Superior temporal gyrus (tissue), 1 donor: ENCODE measurements at regions not wholly inside any gene's neighbourhood (a gene's known extent, or its start where the extent isn't known, plus 50 kb on each side); places are given as distances from the start of the nearest gene placed in this dataset.

Experiments used
- DNase-seq: peaks from one replicate; pipeline ENCODE4 v3.0.0-alpha.2; 2016; ENCODE audit errors: extremely low spot score

- no peak for DNase-seq
Observed at GRCh38 chr10:33126742-33127141, 168.7 kb upstream of the ITGB1 start.

- no peak for DNase-seq
Observed at GRCh38 chr10:33125522-33126517, 167.8 kb upstream of the ITGB1 start.

GRCh38 chr10:33125111-33125510 lies 167.1 kb upstream of the ITGB1 start:
- DNase-seq: no peak

DNA sequence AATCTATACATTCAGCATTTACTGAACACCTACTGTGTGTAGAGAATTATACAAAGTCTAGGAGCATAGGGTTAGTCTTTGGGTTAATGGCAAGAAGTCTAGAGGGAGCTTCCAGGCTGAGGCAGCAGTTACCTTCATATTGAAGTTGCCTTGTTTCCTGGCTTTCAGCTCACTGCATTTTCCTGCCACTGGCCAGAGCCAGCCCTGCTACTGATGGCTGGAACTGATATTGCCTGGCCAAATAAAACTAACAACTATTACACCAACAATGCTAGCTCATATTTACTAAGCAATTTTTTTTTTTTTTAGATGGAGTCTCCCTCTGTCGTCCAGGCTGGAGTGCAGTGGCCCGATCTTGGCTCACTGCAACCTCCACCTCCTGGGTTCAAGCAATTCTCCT lies 165.7 kb upstream of the ITGB1 start:
- no peak for DNase-seq

GRCh38 chr10:33122014-33122809 lies 164.2 kb upstream of the ITGB1 start:
- no peak for DNase-seq

DNA sequence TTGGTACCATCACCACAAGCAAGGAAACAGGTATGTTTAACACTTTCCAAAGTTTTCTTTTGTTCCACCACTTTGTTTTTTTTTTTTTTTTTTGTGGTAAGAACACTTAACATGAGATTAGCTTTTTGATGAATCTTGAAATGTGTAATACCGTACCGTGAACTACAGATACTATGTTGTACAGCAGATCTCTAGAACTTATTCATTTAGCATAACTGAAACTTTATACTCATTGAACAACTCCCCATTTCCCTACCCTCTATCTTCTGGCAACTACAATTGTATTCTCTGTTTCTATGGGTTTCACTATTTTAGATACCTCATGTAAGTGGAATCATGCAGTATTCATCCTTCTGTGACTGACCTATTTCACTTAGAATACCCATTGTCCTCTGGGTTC lies 162.7 kb upstream of the ITGB1 start:
- no peak for DNase-seq

- no peak for DNase-seq
Observed at GRCh38 chr10:33120275-33120674, 162.2 kb upstream of the ITGB1 start.

GRCh38 chr10:33117816-33118215 lies 159.8 kb upstream of the ITGB1 start:
- DNase-seq: no peak

DNA sequence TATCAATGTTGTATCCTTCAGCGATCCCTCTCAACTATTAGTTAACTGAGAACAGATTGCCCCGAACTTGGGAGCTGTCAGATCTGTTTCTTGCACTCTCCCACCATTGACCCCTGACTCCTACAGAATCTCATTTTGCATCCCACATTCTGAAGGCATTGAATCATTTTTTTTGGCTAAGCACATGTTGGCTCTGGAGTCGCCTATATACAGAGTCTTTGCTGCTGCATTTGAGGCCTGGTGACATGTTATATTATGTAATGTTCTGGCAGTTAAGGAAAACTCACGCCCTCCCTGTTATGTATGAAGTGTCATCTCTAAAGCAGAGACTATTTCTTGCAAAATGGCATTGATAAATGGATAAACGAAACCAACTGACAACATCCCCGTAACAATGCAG lies 159.2 kb upstream of the ITGB1 start:
- no peak for DNase-seq

GRCh38 chr10:33115738-33116719 lies 158.0 kb upstream of the ITGB1 start:
- DNase-seq: peak; percentile 40

GRCh38 chr10:33114451-33114952 lies 156.5 kb upstream of the ITGB1 start:
- no peak for DNase-seq

DNA sequence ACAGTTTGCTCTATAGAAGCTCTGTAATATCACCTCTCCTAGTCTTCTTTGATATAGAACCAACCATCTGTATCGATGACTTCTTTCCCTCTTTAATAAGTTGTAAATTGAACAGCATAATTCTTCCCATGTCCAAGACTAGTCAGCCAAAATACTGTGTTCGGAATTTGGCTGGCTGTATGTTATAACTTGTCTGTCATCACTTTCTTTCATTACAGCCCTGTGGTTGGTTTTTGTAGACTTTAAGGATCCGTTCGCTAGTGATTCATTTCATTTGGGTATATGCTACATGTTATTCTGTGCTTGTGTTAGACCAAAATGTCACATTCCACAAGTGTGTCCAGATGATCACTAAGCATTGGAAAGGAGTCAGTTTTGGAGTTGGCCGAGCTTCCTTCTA lies 155.4 kb upstream of the ITGB1 start:
- DNase-seq: no peak

DNA sequence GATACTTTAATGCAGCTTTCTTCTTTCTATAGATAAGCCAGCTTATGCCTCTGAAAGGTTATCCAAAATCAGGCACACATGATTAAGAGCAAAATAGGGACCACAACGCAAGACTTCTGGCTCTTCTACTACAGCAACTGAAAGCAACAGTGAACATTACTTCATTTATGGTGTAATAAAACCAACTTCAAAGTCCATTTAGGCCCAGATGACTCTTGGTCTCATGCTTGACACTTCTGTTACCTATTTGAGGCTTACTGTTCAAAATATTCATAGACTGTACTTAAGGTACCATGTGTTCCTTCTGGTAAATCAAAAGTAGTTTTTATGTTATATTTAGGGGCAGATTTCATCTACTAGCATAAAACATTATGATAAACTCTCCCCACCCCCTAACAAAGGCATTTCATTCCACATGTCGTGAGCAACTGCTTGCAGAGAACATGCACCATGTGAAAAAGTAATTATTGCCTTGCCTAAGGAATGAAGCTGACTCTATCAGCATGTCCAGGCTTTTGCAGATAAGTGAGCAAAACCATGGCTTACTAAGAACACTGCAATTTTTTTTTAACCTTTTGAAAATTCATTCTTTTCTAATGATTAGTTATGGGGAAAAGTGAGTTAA lies 154.9 kb upstream of the ITGB1 start:
- DNase-seq: no peak

DNA sequence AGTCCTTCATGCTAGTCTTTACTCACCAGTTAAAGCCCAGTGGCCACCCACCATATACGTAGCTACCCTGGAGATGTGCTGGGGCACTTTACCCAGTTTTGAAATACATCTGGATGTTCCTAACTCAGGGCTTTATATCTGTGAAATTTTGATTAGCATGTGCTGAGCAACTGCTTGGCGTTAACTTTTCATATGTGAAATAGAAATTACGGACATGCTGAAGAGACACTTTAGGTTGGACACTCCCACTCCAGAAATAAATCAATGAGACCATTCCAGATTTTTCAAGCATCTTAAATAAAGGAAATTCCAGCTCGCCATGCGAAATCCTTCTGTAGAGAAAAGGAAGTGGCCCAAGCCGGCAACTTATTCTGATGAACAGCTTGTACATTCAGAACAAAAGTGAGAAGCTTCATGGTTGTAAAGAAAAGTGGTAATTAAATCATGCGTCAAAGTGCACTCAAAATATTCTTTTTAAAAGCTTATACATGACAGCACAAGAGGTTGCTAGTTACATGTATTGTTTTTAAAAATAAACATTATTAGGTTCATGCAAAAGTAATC lies 153.5 kb upstream of the ITGB1 start:
- no peak for DNase-seq

DNA sequence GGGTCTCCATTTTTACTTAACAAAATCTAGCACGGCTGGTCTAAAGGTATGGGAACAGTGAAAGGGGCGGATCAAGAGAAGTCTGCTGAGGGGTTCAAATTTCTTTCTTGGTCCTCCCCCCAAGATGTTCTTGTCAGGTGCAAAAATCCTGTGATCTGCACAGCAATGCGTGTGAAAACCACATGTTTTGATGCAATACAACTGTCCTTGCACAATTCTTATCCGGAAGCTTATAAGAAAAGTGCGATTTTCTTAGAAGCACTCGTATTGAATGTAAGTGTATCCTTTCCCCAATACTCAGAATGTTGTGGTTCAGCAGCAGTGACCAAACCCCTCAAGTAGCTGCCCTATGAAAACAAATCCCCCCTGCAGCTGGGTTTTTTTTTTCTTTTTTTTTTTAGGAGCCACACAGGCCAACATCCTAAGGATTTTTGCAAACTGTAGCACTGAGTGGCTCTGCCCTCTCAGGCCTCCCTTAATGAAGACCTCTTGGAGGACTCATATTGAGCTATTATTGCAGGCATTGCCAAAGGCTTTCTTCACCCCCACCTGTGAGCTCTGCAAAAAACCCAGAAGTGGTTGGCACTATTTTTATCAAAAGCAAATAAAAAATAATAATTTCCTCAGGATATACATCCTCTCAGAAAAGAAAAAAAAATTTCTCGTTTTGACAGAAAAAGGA lies 151.9 kb upstream of the ITGB1 start:
- no peak for DNase-seq

- DNase-seq: no peak
Observed at GRCh38 chr10:33109384-33109783, 151.4 kb upstream of the ITGB1 start.

- DNase-seq: no peak
Observed at GRCh38 chr10:33107953-33108352, 149.9 kb upstream of the ITGB1 start.

GRCh38 chr10:33106767-33107166 lies 148.7 kb upstream of the ITGB1 start:
- DNase-seq: no peak

- no peak for DNase-seq
Observed at GRCh38 chr10:33103863-33104379, 145.9 kb upstream of the ITGB1 start.

GRCh38 chr10:33102071-33102470 lies 144.0 kb upstream of the ITGB1 start:
- DNase-seq: no peak
